ENCODE measurements at regions not wholly inside any gene's neighbourhood (a gene's known extent, or its start where the extent isn't known, plus 50 kb on each side); places are given as distances from the start of the nearest gene placed in this dataset.

DNA sequence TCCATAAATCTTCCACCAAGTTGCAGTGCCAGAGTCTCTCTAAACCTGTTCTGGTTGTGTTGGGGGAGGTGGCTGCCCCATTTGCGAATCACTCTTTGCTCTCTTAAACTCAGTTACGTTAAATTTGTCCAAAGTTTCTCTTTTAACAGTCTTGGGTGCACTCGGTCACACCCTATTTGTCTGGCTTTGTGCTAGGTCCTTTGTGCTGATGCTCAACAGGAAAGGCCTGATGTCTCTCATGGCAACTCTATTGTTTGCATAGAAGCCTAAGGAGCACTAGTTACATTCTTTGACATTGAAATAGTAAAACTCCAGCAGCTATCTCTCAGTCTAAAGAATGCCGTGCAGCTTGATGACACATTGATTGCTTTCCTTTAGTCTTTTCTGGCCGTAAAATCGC, 105.1 kb downstream of the TRMT11 start:
- intact Hi-C loops (cut with micrococcal nuclease): no loop called here

DNA sequence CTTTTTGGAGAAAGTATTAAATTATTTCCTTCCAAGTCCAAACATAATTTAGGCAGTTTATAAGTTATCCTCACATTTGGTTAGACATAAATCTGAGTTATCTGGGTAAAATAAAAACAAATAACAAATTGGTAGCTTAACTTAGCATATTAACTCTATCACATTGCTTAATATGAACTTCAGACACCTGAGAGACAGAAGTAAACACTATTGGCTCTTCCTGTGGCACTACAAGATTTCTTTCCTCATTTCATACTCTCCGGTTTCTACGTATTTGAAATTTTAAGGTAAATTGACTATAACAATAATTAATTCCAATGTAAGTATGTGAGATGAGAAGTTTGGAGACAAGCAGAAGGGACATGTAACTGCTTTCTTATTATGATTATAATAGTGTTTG, 106.8 kb downstream of the TRMT11 start:
- intact Hi-C loops (cut with micrococcal nuclease): no loop called here

DNA sequence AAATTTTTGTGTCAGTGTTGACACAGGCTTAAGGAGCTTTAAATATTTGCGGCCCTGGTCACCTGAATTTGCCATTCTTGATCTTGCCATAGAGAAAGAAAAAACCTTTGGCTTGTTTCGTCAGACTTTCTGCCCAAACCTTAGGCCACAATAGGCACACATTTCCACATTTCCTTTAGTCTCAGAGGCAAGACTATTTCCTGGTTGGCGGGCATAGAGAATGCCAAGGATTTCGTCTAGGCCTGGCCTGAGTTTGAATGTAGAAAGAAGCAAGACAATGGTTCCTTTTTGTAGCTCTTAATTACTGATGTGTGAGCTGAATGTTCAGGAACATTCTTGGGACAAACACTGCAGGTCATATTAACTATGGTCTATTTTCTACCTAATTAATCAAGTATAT, 108.1 kb downstream of the TRMT11 start:
- intact Hi-C loops (cut with micrococcal nuclease): no loop called here

DNA sequence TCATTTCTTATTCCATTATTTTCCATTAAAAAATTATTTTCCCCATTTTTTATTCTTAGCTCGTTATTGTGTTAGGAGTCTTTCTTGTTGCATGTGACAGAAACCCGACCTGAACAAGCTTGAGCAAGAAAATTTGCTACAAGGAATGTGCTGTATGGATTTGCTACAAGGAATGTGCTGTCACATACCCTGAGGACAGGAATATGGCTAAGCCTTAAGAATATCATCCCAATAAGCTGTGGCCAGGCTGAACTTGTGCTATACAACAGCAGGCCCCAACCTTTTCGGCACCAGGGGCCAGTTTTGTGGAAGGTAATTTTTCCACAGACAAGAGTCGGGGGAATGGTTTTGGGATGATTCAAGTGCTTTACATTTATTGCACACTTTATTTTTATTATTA, 114.0 kb downstream of the TRMT11 start:
- intact Hi-C loops (cut with micrococcal nuclease): no loop called here

DNA sequence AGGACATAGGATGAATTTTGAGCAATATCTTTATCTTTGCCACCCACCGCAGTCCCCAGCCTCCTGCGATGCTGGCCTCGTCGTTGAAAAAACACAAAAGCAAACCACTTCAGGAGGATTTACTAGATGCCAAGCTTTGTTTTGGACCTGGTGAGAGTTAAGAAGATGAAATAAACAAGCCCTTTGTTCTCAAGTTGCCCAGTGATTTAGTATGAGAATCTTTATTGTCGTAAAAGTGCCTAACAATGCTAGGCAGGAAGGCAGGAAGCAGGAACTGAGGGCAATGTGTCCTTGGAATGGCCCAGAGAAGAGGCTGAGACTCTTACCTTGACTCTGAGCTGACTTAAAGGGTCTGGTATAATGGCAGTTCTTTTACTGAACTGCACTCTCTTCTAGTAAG, 116.0 kb downstream of the TRMT11 start:
- intact Hi-C loops (cut with micrococcal nuclease): no loop called here

DNA sequence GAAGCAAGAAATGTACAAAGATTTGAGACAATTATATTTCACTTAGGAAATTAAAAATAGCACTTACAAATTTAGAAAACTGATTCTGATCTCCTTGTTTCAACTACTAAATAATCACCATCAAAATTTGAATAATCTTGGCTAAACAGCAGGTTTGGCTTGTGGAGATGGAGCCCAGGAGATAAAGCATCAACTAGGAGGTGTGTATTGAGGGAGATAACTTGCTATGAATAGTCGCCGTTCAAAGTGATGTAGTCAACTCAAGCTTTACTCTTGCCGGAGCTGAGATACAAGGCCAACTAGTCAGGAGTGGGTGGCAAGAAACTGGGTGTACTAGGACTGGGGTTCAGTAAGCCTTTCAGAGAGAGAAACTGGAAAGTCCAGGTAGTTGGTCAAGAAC, 117.7 kb downstream of the TRMT11 start:
- intact Hi-C loops (cut with micrococcal nuclease): no loop called here

DNA sequence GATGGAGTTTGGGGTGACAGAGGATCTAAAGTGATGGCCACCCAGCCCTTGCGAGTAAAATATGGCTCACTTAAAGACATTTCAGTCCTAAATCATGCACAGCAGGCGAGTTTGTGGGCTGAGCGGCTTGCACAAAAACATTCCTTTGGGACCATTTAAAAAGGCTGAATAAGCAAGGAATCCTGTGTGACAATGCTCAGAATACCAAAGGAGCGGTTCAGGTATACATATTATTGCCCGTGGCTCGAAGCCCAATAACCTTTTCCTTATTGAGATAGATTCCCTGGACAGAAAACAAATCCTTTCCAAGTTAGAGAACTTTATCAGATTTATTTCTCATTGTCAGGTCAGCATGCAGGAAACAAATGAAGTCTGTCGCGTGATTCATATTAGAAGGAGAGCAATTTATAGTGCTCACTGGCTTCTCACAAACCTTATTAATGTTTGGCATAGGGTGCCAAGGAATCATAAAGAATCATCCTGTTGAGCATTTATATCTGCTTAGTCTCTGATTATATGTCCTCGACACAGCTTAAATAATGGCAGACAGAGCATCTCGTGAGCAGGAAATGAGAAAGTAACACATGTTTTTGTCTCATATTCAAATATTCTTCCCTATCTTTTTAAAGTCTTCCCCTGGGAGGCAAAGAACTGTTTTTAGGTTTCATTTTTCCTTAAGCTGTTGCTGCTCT, 121.3 kb downstream of the TRMT11 start:
- intact Hi-C loops (cut with micrococcal nuclease): no loop called here

DNA sequence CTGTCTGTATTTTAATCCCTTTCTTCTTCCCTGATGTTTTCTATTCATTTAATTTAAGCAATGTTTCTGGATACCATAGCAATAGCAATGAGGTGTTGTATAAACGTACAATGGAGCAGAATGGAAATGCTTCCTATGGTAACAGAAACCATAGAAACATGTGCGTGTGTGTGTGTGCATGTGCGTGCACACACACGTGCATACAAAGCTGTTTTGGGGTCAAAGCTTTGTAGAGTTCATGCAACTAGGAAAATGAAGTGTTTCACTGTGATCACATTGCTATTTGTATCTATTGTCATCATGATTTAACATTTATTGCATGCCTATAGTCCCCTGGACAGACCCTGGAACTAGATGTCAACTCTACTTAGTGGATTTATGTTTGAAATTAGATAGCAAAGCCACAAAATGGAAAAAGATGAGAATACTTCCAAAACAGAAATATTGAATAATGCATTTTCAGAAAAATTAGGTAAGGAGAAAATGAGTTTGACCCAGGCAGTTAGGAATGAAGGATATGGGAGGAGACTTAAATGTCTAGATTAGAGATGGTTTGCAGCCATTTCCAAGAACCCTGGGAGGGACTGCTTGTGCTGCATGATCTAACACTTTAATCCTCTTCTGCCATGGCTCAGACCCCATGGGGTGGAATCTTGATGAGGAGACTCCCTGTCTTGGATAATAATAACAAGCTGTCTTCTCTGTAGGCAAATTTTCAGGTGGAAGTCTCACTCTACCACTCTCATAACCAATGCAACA, 124.4 kb downstream of the TRMT11 start:
- intact Hi-C loops (cut with micrococcal nuclease): no loop called here

DNA sequence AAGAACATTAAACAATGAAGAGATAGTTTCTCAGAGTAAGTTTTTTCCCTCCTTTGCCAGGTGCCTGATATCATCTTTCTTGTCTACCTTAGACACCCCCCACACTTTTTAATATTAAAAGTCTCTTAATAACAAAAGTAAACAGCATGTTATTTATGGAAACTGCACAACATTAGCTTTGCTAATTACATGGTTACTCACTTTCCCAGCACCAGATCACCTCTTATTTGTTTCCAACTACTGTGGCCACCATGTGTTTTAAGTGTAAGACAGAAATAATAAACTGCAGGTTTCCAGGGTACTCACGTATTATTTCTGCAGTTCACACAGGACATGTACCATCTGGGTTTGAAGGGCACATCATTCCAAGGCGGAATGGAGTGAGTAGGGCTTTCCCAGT, 125.0 kb downstream of the TRMT11 start:
- intact Hi-C loops (cut with micrococcal nuclease): no loop called here

DNA sequence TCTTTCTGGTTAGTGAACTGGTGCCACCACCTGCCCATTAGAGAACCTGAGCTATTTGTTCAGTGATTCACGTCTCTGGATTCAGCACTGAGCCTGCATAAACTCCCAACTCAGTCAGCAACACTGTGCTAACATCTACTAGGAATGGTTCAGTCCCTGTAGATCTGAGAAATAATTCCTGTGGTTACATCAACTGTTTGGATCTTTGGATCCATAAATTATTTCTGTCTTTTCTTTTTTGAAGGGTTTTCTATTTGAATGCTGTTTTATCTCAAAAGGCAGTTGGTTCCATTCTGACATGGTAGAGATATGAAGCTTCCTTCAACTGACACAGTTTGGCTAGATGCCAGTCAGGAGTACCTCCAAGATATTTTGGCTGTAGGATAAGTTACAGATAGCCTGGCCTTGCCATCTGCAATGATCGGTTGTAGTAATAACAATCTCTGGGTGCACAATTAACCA, 125.9 kb downstream of the TRMT11 start:
- intact Hi-C loops (cut with micrococcal nuclease): no loop called here

DNA sequence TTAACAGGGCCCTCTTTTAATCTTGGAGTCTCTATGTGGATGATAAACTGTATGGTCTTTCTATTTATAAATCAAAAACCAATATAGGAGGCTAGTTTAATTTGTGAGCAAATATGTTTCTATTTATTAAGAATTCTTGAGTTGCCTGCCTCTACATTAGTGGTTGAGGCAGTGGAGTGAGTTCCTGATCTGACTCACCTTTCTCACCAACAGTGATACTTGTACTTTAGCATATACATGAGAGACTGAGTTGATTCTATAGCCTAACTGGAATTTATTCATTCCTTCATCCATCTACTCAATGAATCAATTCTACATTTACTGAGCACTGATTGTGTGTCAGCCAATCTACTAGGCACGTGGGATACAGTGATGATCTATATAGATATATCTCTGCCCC, 126.9 kb downstream of the TRMT11 start:
- intact Hi-C loops (cut with micrococcal nuclease): no loop called here

DNA sequence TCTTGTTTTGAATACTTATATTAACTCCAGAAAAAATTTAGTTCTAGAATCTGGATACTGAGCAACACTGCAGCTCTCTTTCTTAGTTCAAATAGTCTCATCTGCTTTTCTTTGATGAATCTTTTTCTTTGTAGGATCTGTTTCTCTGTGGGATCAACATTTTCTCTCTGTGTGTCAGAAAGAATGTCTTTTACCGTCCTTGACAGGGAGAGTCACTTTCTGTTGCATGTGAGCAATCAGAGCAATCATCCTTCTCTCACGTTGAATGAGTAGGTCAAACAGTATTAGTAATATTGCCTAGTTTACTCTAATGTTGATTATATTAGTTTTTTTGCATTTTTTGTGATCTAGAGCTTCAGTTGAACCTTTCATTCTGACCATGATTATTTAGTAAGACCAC, 130.9 kb downstream of the TRMT11 start:
- intact Hi-C loops (cut with micrococcal nuclease): no loop called here

DNA sequence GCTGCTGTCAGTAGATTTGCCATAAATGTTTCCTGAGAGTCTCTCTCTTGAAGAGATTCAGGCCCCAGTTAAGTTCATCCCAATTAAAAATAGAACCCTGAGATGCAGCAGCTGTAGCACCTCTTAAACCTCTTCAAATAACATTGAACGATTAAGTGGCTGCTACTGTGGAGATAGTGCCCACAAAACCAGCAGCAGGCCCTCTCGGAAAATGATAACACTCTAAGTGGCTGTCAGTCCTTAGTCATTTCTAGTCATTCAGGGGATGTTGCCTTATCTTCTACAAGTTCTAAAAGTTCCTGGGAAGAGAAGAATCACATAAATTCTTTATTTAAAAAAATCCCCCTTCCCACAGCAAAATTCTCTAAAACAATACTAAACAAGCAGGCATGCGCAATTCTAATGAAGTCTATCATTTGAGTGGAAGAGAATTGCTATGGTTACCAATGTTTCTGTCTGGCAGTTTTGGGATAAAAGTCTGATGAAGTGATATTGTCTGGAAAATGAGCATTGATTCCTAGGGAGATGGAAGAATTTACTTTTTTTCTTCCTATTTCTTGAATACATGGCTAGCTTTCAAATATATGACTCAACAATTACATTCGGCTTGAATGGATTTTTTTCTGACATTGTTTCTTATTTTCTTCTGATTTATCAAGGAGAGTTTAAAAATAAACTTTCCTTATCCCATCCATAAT, 131.9 kb downstream of the TRMT11 start:
- intact Hi-C loops (cut with micrococcal nuclease): no loop called here

DNA sequence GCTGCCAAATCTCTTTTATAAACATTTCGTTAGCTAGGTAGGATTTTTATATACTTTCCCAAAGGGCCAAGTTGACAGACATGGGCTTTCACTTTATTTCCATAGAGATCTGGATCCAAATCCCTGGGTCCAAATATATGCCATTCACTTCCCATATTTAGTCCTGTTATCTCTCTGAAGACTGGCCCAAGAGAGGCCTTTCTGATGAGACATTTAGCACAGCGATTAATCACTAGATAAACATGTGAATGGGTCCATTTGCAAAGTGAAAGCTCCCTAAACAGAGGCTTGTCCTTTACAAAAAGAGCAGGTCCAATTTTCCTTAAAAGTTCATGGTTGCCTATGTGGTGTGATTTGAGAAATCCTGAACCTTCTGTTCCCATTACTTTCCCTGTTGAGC, 132.6 kb downstream of the TRMT11 start:
- intact Hi-C loops (cut with micrococcal nuclease): no loop called here

DNA sequence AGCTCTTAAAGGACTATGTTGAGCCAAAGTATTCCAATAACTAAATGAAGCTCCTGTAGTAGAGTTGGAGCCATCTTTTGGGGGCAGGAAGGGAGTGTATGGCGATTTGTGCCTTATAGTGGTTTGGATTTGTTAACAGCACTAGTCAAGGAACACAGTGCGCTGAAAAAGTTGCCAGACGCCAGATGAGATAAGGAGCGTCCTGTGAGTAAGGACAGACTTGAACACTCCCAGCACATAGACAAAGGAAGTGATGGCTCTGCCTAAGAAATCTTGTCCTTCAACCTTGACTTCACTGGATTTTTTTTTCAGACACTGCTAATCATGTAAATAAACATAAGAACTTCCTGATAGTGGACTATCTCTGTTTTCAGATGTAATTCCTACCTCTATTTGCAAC, 136.9 kb downstream of the TRMT11 start:
- intact Hi-C loops (cut with micrococcal nuclease): no loop called here

DNA sequence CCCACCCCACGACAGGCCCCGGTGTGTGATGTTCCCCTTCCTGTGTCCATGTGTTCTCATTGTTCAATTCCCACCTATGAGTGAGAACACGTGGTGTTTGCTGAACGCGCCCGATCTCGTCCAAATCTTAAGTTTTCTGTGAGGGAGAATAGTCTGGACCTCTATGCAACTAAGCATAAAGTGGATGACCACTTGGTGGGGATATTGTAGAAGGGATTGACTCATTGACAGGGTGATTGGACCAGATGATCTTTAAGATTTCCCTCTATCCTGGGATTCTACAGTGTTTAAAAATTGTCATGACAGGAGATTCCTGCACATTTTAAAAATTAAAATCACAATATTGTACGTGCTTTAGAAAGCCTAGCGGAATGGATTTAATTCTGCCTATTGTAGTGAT, 141.3 kb downstream of the TRMT11 start:
- intact Hi-C loops (cut with micrococcal nuclease): no loop called here

DNA sequence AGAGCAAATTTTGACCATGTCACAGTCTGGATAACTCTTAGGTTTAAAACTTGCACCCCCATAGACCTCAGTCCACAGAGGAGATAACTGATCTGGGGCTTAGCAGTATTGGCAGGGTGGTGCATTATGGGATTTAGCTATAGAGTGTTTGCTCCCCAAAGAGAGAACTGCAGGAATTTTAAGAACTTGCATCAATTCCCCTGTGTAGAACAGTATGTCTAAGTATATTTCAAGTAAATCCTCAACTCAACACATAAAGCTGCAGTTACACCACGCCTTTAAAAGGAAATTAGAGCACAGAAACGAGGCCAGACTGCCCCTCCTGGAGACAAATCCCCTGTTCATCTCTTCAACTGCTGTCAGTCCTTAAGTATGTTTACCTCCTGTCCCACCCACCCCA, 144.9 kb downstream of the TRMT11 start:
- intact Hi-C loops (cut with micrococcal nuclease): no loop called here

DNA sequence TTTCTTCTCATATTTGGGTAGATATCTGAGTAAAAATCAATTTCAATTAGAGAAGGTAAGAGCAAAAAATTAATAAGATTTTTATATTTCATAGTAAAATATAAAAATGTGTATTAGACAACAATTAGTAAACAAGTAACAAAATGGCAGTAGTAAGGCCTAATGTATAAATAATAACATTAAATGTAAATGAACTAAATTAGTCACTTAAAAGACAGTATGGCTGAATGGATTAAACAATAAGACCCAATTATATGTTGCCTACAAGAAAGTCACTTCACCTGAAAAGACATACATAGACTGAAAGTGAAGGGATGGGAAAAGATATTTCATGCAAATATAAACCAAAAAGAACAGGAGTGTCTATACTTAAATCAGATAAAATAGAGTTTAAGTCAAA, 147.6 kb downstream of the TRMT11 start:
- intact Hi-C loops (cut with micrococcal nuclease): no loop called here

DNA sequence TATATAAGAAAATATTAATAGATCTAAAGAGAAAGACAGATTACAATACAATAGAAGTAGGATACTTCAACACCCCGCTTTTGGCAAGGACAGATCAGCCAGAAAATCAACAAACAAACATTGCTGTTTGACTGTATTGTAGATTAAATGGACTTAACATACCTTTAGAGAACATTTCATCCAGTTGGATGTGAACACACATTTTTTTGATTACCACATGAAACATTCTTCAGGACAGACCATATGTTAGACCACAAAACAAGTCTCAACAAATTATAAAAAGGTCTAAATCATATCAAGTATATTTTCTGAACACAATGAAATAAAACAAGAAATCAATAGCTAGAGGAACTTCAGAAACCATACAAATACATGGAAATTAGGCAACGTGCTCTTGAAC, 148.2 kb downstream of the TRMT11 start:
- intact Hi-C loops (cut with micrococcal nuclease): no loop called here

DNA sequence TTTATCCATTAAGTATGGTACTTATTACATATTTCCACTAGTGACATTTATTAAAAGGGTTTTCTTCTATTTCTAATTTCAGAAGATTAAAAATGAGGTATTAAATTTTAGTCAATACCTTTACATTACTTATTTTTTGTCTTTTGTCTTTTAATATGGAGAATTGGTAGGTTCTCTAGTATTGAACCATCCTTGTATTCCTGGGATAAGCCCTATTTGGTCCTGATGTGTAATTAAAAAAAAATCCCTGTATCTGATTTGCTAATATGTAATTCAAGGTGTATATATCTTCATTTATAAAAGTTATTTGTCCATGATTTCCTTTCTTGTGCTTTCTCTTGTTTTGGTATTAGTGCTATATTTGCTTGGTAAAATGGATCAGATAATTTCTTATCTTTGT, 153.7 kb downstream of the TRMT11 start:
- intact Hi-C loops (cut with micrococcal nuclease): no loop called here

DNA sequence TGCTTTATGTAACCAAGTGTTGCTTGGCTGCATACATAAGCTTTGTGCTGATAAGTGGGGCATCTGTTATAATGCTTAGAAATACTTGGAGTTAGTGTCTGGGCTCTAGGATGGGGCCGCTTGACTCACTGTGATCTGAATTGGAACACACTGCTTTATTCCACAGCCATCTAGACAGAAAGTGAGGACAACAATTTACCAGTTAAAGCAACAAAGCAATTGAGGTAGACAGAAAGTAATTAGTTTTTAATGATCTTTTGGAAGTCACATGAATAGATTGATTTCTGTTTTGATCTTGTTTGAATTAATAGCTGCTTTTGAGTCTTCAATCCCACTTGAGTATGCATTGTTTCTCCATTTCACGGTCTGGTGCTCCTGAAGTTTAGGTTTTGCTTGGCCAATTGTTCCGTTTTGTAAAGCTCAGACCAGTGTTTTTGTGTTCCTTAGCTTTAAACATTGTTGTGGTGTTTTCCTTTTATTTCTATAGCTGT, 157.5 kb downstream of the TRMT11 start:
- intact Hi-C loops (cut with micrococcal nuclease): no loop called here

DNA sequence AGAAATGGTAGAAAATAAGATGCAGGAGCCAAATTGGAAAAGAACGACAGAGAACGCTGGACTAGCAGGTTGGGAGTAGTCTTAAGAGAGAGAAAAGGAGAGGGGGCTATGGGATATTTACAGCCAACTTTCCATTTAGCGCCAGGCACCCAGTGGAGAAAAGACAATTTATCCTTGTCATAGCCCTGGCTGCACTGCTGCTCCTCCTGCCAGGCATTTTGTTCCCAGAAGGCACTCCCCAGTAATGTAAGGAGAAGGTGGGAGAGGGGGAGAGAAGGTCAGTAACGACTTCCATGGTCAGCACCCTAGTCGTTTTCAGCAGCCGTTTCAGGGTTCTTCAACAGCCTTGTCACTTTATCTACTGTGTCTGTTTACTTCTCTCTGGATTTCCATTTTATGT, 159.0 kb downstream of the TRMT11 start:
- intact Hi-C loops (cut with micrococcal nuclease): no loop called here

All from T-helper 2 cell treated with Interferon-gamma antibody and Interleukin-4, amounts not matched to agents 100 ng/mL and 5 ng/mL, for 36 hours (primary cell).